Uterus (tissue), 3 donors: ENCODE measurements at regions not wholly inside any gene's neighbourhood (a gene's known extent, or its start where the extent isn't known, plus 50 kb on each side); places are given as distances from the start of the nearest gene placed in this dataset.

ENCODE experiments used
- DNase-seq, 2 donors: peaks; one replicate each; pipeline ENCODE4 v3.0.0-alpha.2; 2019 to 2020
- H3K27ac ChIP-seq, 2 donors: fragments of 200-600 bp; sonication (generic); 1 replicate in 1 of 2; 2 replicates in 1 of 2; pipeline ENCODE4 v1.5.1; 2016 to 2018
- H3K27me3 ChIP-seq, 2 donors: fragments of 200-600 bp; sonication (generic); one replicate each; pipeline ENCODE4 v1.5.1; 2018 to 2019; ENCODE audit warnings: control low read depth in 1 of 2
- H3K36me3 ChIP-seq, 2 donors: fragments of 200-600 bp; sonication (generic); one replicate each; pipeline ENCODE4 v1.5.1; 2019; ENCODE audit warnings: control low read depth in 1 of 2
- H3K4me1 ChIP-seq, 2 donors: fragments of 200-600 bp; sonication (generic); one replicate each; pipeline ENCODE4 v1.5.1; 2018 to 2019; ENCODE audit warnings: control low read depth in 1 of 2
- H3K4me3 ChIP-seq, 2 donors: fragments of 200-600 bp; sonication (generic); 1 replicate in 1 of 2; 2 replicates in 1 of 2; pipeline ENCODE4 v1.5.1; 2018 to 2019; ENCODE audit warnings: mild to moderate bottlenecking in 1 of 2
- H3K9me3 ChIP-seq, 2 donors: fragments of 200-600 bp; sonication (generic); one replicate each; pipeline ENCODE4 v1.5.1; 2019; ENCODE audit warnings: control low read depth in 1 of 2
- CTCF ChIP-seq, 4 experiments: fragments of 200-600 bp in 2 of 4; fragments of 450-650 bp in 2 of 4; sonication (generic) in 2 of 4; IDR thresholded peaks; one replicate each; pipeline ENCODE4 v1.5.1; 2016 to 2019; ENCODE audit warnings: antibody characterized with exemption in 4 of 4, mild to moderate bottlenecking in 2 of 4, moderate library complexity in 1 of 4
- POLR2A ChIP-seq, 2 donors: fragments of 450-650 bp; IDR thresholded peaks; one replicate each; pipeline ENCODE4 v1.6.1; 2016; ENCODE audit warnings: antibody characterized with exemption in 2 of 2, mild to moderate bottlenecking in 1 of 2, moderate library complexity in 1 of 2
- intact Hi-C: fragments of 100-400 bp; cut with DNase I; formaldehyde crosslinking; loops from one replicate; pipeline ENCODE4 v1.15.1; 2023; ENCODE audit warnings: low total_unique reads
- donor health status: DM: yes; HTN: yes; CAD: no.

- no peaks in the 10 kb centered on the region for H3K27me3 ChIP-seq
- no peak for TF ChIP-seq POLR2A (IDR thresholded peaks at IDR 0.05)
- TF ChIP-seq CTCF (IDR thresholded peaks at IDR 0.05): no peak
These were observed 500.0 kb upstream of the RUNX1 start for GRCh38 chr21:35548904-35549615.

GRCh38 chr21:35547946-35548774, 499.1 kb upstream of the RUNX1 start:
- Histone ChIP-seq H3K4me1 (no peaks in the 10 kb centered on the region), H3K27me3 (no peaks in the 10 kb centered on the region), H3K4me3 (no peak overlapping the region), H3K36me3 (no peaks in the 10 kb centered on the region), H3K9me3 (no peaks in the 10 kb centered on the region), H3K27ac (no peak overlapping the region)
- intact Hi-C loops: no loop called here
- DNase-seq: no peak
- TF ChIP-seq POLR2A (IDR thresholded peaks at IDR 0.05) (no peak), CTCF (IDR thresholded peaks at IDR 0.05) (no peak)

More at GRCh38 chr21:35548904-35549615, 500.0 kb upstream of the RUNX1 start:
- DNase-seq: no peak
- Histone ChIP-seq H3K4me3 (no peak overlapping the region), H3K27ac (no peak overlapping the region), H3K9me3 (no peaks in the 10 kb centered on the region), H3K36me3 (no peaks in the 10 kb centered on the region), H3K4me1 (no peaks in the 10 kb centered on the region)
- intact Hi-C loops: no loop called here

GRCh38 chr21:35543746-35544145, 494.6 kb upstream of the RUNX1 start:
- TF ChIP-seq POLR2A (IDR thresholded peaks at IDR 0.05) (no peak), CTCF (IDR thresholded peaks at IDR 0.05) (no peak)
- intact Hi-C loops: no loop called here
- DNase-seq: no peak
- H3K4me3 ChIP-seq: no peak overlapping the region
- no peak overlapping the region for H3K27ac ChIP-seq
- no peaks in the 10 kb centered on the region for H3K4me1 ChIP-seq
- no peaks in the 10 kb centered on the region for H3K36me3 ChIP-seq
- no peaks in the 10 kb centered on the region for H3K9me3 ChIP-seq
- H3K27me3 ChIP-seq: no peaks in the 10 kb centered on the region

GRCh38 chr21:35540950-35541638, 492.0 kb upstream of the RUNX1 start:
- Histone ChIP-seq H3K27ac (no peak overlapping the region), H3K36me3 (no peaks in the 10 kb centered on the region), H3K4me1 (no peaks in the 10 kb centered on the region), H3K9me3 (no peaks in the 10 kb centered on the region), H3K27me3 (no peaks in the 10 kb centered on the region), H3K4me3 (no peak overlapping the region)
- TF ChIP-seq POLR2A (IDR thresholded peaks at IDR 0.05) (no peak), CTCF (IDR thresholded peaks at IDR 0.05) (no peak)
- intact Hi-C loops: no loop called here
- no peak for DNase-seq

GRCh38 chr21:35538386-35538785, 489.3 kb upstream of the RUNX1 start:
- TF ChIP-seq POLR2A (IDR thresholded peaks at IDR 0.05) (no peak), CTCF (IDR thresholded peaks at IDR 0.05) (no peak)
- H3K27ac ChIP-seq: no peak overlapping the region
- intact Hi-C loops: no loop called here

More at GRCh38 chr21:35538386-35538785, 489.3 kb upstream of the RUNX1 start:
- Histone ChIP-seq H3K4me3 (no peak overlapping the region), H3K4me1 (no peaks in the 10 kb centered on the region), H3K9me3 (no peaks in the 10 kb centered on the region), H3K27me3 (no peaks in the 10 kb centered on the region), H3K36me3 (no peaks in the 10 kb centered on the region)
- no peak for DNase-seq
